Inflammatory macrophage treated with lipopolysaccharide for 4 hours (primary cell): ENCODE measurements at regions not wholly inside any gene's neighbourhood (a gene's known extent, or its start where the extent isn't known, plus 50 kb on each side); places are given as distances from the start of the nearest gene placed in this dataset.

Experiments used
- DNase-seq: peaks from one replicate; pipeline ENCODE4 v3.0.0-alpha.2; 2020

DNA sequence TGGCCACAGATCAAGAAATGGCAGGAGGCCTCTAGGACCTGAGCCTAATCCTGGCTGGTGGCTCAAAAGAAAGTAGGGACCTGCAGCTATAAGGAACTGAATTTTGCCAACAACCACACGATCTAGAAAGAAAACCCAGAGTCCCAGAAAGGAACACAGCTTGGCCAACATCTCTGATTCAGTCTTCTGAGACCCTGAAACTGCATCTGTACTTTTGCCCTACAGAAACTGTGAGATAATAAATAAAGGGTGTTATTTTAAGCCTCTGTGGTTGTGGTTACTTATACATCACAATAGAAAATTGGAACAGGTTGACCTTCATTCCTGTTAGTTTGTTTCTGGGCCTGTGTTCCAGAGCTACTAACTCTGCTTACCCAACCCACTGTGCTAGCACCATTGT, 356.8 kb upstream of the ST6GAL2 start:
- no peak for DNase-seq

DNA sequence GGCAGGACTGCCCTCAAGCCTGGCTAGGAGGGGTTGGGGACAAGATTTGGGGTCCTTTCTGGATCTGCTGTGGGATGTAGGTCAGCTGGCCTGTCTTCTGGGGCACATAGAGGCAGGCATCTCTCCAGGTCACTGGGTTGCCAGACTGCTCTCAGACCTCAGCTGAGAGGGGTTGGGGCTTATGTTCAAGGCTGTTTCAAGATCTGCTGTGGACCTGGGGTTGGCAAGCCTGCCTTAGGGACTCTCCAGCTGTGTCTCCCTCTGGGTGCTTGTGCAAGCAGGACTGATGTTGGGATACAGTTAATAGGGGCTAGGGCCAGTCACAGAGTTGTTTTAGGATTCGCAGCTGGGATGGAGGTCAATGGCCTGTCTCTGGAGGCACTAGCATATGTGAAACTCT, 363.0 kb upstream of the ST6GAL2 start:
- DNase-seq, result no peak

DNA sequence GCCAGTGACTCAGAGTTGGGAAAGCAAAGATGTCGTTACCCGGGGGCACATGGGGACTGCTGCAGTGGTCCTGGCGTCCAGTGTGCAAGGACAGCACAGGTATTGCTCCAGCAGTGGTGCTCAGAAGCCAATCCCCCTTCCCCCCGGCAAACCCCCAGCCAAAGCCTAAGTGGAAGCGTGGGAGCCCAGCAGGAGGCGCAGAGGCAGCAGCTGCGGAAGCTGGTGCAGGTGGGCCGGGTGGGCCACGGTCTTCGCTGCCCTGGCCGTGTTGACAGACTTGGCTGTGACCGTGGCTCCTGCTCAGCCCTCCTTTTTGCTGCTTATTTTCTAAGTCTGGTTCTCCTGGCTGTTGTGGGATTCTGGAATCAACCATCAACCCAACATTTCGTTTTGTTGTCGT, 369.8 kb upstream of the ST6GAL2 start:
- DNase-seq, result no peak

DNA sequence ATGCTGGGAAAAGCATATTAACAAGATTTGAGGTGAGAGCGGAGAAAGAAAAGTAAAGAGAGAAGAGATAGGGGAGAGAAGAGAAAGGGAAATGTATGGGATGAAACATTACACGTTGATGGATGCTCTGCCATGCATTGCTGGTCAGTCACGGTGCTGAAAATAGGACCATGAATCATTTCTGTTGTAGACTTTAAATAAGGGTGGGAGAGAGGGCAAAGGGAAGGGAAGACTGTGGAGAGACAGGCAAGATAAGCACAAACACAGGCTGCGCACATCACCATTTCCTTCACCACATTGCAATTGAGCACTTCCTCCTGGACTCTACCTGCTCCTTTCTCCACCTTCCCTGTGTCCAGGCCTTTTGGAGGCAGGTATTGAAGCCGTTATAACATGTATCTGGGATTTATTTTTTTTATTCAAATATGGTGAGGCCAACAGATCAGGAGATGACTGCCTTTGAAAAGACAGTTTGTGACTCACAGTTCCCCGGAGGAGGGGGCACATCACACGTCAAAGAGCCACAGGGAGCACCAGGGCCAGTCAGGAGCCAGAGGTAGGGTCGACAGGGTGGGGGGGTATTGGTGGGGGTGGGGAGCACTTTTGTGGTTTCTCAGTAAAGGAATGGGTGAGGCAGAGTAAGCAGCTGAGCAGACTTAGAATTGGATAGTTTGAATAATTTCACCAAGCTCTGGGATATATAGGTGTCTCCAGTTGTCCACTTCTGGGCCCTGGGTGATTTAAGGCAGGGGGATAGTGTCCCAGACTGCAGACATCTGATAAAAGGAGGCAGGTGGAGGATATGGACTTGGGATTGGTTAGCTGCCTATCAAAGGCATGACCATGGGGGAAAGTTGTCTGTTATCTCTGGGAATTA, 372.8 kb upstream of the ST6GAL2 start:
- DNase-seq, result no peak

DNA sequence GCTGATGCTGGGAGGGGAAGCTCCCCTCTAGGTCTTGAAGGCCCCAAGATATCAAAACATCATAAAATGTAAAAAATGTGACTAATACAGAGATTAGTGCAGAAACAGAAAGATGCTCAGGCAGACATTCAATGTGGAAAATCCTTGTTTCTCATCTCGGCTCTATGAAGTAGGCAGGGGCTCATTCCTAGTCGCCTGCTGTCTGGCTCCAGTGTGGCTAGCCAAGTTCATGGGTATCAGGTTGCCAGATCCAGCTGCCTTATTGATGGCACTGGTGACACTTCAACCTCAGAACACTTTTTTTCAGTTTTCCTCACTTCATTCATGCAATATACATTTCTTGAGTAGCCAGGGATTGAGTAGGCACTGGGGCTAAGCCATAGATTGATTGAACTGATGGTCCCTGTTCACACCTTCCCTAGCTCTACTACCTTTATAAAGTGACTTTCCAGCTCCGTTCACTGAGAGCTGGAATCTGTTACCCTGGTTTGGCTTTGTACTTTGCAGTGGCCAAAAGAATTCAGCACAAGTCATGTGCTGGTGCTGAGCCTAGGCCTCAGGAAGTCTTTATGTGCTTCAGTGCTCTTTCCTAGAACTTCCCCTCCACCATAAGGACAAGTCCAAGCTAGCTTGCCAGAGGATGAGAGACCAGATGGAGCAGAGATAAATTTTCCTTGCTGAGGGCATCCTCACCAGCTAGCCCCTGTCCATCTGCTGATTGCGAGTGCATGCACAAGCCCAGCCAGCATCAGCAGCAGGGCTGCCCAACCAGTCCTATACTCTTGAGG, 373.6 kb upstream of the ST6GAL2 start:
- DNase-seq, result no peak

DNA sequence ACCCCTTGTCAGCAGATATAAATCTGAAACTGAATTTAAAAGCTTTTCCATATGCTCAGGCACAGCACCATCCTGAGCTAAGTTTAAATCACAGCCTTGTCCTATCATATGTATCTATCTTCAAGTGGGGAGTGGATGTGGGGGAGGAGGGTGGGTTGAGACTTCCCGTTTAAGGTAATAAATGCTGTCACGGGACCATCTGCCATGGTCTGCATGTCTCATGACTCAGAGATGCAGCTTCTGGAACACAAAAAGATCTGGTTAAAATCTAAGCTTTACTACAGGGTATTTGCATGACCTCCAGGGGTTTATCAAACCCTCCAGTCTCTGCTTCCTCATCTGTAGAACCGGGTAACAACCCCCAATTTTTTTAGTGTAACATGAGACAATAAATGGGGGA, 377.7 kb upstream of the ST6GAL2 start:
- no peak for DNase-seq

DNA sequence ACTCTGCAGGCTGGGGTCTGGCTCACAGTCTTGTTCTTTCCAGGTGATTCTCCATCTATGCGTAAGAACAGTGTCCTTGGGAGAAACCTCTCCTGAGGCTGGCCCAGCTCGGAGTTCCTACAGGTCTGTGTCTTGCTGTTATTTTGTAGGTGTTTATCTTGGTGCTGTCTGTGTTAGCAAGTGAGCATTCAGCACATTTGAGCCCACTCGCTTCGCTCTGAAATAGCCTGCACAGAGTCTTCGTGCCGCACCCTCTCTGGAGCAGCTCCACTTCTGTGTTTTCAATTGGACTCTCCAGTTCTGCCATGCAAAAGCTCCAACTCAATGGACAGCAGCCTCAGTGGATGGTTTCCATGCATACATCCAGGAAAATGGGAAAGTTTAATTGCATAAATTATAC, 378.2 kb upstream of the ST6GAL2 start:
- DNase-seq, result no peak

DNA sequence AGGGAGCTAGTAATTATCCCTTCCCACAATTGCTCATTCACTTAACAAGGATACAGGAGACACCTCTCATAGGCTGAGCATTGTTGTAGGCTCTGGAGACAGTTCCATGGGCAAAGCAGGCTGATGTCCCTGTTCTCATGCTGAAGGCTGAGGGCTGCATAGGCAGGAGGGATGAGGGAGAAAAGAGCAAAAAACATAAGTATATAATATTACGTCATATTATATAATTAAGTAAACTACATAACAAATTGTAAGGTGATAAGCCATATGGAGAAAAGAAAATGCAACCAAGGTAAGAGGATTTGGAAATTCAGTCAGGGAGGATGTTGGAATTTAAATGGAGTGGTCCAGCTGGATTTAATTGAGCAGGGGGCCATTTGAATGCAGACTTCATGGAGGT, 380.6 kb upstream of the ST6GAL2 start:
- no peak for DNase-seq

DNA sequence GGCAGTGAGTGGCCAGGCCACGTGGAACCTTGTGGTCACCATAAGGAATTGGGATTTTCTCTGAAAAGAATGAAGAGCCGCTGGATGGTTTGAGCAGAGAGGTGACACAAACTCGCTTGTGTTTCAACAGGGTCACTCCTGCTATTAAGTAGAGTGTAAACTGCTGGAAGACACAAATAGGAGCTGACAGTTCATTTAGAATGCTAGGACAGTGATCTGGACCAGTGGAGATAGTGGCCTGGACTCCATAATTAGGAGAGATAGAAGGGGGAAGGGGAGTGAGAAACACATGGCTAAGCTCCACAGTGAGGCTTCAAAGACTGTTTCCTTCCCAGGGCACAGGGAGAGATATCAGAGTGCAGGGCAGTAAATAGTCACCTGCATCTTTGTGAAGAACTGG, 381.1 kb upstream of the ST6GAL2 start:
- no peak for DNase-seq

DNA sequence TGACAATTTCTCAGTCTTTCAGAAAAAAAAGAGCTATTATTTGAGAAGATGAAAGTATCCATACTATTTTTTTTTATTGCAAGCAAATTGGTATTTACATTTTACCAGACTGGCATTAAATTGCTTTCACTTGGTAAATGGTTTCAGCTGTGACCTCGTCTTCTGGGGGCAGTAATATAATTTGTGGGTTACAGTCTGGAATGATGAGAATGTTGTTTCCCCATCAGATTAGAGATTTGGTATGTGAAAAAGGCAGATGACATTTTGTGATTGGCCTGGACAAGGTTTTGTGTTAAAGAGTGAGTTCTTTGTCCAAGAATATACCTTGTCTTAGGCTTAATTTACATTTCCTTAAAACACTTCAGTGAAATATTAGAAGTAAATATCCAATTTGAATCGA, 390.1 kb upstream of the ST6GAL2 start:
- DNase-seq, result no peak

DNA sequence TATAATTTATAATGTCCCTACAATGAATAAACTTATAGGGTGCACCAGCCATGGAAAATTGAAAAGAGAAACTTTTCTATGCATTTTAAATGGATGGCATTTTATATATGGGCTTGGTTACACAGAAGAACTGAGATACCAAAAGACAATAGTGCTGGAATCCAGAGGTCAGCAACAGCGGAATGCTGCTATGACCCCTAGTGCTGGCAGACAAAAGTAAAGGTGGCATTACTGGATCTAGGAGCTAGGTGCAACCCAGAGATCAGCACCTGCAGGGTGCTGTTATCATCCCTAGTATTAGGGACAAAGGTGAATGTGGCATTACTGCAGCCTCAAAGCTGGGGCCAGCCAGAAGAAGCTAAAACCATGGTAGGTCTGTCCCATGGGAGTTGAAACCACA, 392.7 kb upstream of the ST6GAL2 start:
- DNase-seq, result no peak

DNA sequence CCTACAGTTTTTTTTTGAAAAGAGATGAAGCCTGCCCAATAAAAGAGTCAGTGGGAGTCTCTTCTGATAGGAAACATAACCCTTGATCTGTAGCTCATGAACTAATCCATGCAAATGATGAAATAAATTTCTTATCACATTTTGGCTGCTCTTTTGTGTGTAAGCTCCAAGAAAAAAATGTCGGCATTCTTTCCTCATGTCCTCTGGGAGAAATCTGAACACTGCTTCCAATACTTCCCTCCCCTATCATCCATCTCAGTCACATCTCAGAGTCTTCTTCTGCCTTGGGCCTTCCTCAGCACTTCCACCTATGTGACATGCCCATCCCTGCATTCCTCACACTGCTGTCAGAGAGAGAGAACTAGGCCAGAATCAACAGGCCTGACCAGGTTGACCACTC, 395.7 kb upstream of the ST6GAL2 start:
- DNase-seq, result no peak

DNA sequence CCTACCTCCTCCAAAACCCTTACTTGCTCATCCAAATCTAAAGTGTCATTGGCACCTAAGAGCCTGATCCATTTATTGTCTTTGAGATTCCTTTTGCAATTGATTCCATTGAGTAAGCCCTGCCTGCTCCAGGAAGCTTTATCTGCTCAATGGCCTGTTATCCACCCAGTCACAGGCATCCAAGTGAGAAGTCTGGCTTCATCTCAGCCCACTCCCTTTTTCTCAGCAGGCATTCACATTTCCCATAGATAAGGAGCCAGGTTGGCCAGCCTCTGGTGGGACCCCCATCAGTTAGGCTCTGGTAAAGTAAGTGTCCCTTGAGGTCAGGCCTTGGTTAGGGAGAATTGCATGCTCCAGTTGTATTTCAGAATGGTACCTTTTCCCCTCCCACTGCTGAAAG, 396.2 kb upstream of the ST6GAL2 start:
- no peak for DNase-seq

DNA sequence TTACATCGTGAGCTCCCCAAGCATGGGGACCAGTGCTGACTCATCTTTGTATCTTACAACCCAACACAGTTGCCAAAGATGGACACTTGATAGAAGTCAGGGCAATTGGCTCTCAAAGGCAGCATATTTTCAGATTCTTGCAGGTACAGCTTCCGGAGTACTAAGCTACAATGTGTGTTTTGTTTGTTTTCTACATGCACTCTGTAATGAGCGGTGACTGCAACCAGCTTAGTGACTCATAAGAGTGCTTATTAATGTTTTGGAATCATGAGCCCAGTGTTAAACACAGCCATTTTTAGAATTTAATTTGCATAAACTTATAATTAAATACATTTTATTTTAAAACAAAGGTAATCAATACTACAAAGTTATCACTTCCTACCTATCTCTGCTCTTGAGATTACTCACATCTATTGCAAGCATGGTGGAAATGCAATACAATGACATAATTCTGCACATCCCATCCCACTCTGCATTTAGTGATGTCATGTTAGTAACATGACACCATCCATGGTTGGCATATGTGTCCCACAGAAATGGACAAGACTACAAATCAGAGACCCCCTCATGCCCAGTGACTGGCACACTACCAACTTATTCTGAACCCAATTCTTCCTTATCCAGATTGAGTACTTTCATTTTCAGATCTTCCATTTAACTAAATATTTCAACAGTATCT, 399.8 kb upstream of the ST6GAL2 start:
- no peak for DNase-seq

DNA sequence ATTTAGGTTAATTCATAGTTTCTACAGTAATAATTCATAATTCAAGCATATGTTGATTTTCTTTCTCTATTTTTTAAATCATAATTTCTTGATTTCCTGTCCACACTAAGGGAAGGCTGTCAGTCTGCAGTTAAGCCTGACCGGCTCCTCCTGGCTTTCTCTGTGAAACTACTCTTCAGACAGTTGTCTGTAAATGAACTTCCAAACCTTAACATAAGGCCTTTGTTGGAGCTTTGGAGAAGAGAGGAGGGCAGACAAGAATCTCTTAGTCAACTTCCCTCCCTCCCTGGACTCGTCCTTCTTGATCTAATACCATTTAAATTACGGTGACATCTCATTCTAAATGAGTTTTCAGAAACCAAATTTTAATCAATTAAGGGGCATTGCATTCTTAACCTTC, 404.1 kb upstream of the ST6GAL2 start:
- no peak for DNase-seq

DNA sequence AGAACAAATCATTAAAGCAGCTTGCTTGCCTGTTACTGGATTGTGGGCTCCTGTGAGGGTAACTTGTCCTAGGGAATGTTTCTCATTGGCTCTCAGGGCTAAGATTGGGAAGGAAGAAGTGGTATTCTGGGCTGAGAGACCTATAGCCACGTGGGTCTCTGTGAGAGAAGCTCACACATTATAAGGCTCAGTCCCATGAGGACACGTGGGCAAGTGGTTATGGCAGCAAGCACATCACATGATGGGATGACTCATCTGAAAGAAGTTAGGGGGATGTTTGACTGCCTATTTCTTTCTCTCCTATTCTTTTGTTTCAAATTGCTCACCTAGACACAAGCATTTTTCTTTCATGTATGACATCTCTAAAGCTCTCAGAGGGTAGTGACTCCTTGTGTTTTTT, 418.0 kb upstream of the ST6GAL2 start:
- DNase-seq, result no peak

DNA sequence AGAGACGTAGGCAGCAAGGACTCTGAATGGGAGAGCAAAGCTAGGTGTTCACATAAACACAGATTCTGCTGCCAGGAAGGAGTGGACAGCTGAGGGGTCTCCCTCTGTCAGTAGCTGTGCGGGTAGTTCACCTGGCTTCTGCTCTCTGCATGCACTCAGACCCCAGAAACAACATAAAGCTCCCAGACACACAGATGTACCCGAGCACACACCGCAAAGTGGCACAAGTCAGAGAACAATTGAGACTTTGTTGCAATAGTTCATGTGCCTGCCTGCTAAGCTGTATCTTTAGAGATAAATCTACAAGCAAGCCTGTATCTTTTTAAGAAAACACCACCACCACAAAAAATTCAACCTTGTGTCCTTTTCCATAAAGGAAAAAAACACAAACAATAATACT, 420.0 kb upstream of the ST6GAL2 start:
- no peak for DNase-seq

DNA sequence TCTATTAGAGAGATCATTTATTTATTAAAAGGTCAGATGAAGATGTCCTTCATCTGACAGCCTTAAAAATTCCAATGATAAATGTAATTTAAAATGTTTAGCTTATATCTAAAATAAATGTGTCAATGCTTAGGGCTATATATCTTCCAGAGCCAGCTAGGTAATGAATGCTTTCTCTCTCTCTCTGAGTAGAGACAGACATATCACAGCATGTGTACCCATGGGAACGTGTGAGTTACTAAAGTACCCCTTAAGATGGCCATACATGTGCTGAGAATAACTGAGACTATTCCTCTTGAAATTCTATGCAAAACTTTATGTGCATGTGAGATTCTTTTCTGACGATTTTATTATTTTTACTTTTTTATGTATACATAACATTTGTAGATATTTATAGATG, 420.9 kb upstream of the ST6GAL2 start:
- DNase-seq, result no peak

DNA sequence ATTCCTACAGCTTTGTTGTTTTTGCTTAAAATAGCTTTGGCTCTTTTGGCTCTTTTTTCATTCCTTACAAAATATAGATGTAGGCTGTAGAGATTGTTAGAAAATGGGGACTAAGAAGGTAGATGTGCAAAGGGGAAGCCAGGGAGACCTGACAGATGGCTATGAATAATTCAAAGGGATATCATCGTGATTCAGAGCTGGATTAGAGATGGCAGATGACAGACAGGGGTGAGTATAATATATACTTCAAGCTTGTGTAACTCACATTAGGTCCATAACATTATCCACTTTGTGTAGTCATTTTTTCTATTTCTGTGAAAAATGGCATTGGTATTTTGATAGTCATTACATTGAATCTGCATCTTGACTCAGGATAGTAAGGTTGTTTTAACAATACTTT, 422.9 kb upstream of the ST6GAL2 start:
- DNase-seq, result no peak

DNA sequence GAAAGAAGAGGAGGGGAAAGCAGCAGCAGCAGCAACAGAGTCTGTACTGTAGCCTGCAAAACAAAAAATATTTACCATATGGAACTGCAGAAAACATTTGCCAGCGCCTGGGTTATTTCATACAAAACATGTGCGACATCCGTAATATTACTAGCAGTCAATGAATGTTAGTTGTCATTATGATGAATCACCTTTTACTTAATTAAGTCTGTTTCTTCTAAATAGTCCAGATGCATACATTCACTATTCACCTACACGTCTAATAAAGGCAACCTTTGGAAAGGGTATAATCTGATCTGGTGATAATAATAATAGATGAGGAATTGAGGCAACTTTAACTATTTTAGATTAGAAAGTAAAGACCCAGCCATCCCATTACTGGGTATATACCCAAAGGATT, 426.3 kb upstream of the ST6GAL2 start:
- DNase-seq, result no peak

DNA sequence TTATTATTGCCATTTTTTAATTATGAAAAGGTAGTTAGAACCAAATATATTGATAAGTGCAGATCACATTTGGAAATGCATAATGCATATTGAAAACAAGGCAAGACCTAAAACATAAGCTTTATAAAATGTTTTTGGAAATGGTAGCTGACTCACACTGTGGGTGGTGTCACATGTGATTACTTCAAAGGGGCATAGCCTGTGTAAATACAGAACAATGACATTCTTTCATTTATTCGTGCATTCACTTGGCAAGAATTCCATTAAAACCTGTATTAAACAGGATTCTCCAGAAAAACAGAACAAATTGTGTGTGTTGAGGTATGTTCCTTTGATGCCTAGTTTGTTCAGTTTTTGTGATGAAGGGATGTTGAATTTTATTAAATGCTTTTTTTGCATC, 427.3 kb upstream of the ST6GAL2 start:
- DNase-seq, result no peak

DNA sequence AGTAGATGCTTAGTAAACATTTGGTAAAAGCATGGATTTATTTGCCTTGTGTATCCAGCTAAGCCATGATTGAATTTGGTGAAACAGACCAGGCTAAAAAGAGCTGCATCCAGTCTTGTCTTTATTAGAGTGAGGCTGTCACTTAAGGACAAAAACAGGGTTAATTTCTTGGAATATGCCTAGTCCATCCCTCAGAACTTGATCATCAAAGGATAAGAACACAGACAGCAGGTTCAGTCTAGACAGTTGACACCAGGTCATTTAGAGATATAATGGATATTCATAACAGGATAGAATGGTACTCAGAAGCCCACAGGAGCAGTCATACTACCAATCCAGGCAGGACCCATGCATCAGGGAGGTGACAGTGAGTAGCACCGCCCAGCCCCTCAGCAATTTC, 434.9 kb upstream of the ST6GAL2 start:
- no peak for DNase-seq

DNA sequence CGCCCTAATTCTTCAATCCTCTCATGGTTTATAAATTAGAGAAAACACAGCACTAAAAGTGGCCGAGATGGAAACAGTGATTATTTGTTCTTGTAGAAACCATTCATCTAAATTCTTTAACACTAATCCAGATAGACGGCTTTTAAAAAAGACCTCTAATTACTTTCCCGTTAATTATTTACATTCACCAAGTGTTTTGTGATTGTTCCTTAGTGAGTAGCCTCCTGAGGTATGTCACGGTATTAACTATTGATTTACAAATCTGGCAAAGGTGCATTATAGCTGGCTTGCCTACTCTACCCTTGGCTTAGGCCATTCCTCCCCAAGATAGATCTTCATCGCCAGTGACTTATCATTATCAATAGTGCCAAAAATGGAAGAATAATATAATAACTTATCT, 436.4 kb upstream of the ST6GAL2 start:
- DNase-seq, result no peak
